Activated T-cell treated with anti-CD3 and anti-CD28 coated beads, Interleukin-2, amount 50 U/mL, for 24 hours (primary cell): ENCODE measurements at regions not wholly inside any gene's neighbourhood (a gene's known extent, or its start where the extent isn't known, plus 50 kb on each side); places are given as distances from the start of the nearest gene placed in this dataset.

Experiments used
- DNase-seq: peaks from one replicate; pipeline ENCODE4 v3.0.0-alpha.2; 2020
- H3K27ac Mint-ChIP-seq: 2 replicates; pipeline ENCODE4 v1.8.0; 2020; ENCODE audit warnings: mild to moderate bottlenecking, mixed read lengths
- H3K27me3 Mint-ChIP-seq: 2 replicates; pipeline ENCODE4 v1.8.0; 2020; ENCODE audit warnings: mixed read lengths
- H3K36me3 Mint-ChIP-seq: 2 replicates; pipeline ENCODE4 v1.8.0; 2020; ENCODE audit warnings: low read depth, mixed read lengths
- H3K4me1 Mint-ChIP-seq: 2 replicates; pipeline ENCODE4 v1.8.0; 2020; ENCODE audit warnings: low read depth, mixed read lengths
- H3K4me3 Mint-ChIP-seq: 2 replicates; pipeline ENCODE4 v1.8.0; 2020; ENCODE audit warnings: mild to moderate bottlenecking, moderate library complexity, mixed read lengths
- H3K9me3 Mint-ChIP-seq: 2 replicates; pipeline ENCODE4 v1.8.0; 2020; ENCODE audit warnings: mixed read lengths

GRCh38 chr2:200223205-200223784 is 83.2 kb upstream of the SPATS2L start:
- Mint-ChIP-seq H3K4me1 (no peaks in the 10 kb centered on the region), H3K27ac (no peak overlapping the region), H3K27me3 (peaks cover 5% of the 10 kb centered on the region), H3K9me3 (no peaks in the 10 kb centered on the region), H3K4me3 (no peak overlapping the region), H3K36me3 (no peaks in the 10 kb centered on the region)
- no peak for DNase-seq

GRCh38 chr2:200225951-200226350 is 80.5 kb upstream of the SPATS2L start:
- H3K27me3 Mint-ChIP-seq, result peaks cover 18% of the 10 kb centered on the region
- DNase-seq, result no peak
- H3K36me3 Mint-ChIP-seq, result no peaks in the 10 kb centered on the region
- no peaks in the 10 kb centered on the region for H3K9me3 Mint-ChIP-seq
- no peak overlapping the region for H3K4me3 Mint-ChIP-seq
- no peaks in the 10 kb centered on the region for H3K4me1 Mint-ChIP-seq
- H3K27ac Mint-ChIP-seq, result no peak overlapping the region

GRCh38 chr2:200226451-200227426 is 79.8 kb upstream of the SPATS2L start:
- peaks cover 20% of the 10 kb centered on the region for H3K27me3 Mint-ChIP-seq
- no peaks in the 10 kb centered on the region for H3K36me3 Mint-ChIP-seq
- no peak for DNase-seq
- H3K4me1 Mint-ChIP-seq, result no peaks in the 10 kb centered on the region
- no peak overlapping the region for H3K4me3 Mint-ChIP-seq
- H3K27ac Mint-ChIP-seq, result no peak overlapping the region
- no peaks in the 10 kb centered on the region for H3K9me3 Mint-ChIP-seq

- Mint-ChIP-seq H3K27me3 (peaks cover 31% of the 10 kb centered on the region), H3K36me3 (no peaks in the 10 kb centered on the region), H3K9me3 (no peaks in the 10 kb centered on the region), H3K27ac (no peak overlapping the region), H3K4me1 (no peaks in the 10 kb centered on the region), H3K4me3 (no peak overlapping the region)
- no peak for DNase-seq
Measured at GRCh38 chr2:200230716-200231115, 75.8 kb upstream of the SPATS2L start.

- Mint-ChIP-seq H3K9me3 (no peaks in the 10 kb centered on the region), H3K4me3 (no peak overlapping the region), H3K36me3 (no peaks in the 10 kb centered on the region), H3K27me3 (peaks cover 22% of the 10 kb centered on the region), H3K4me1 (peaks cover 3% of the 10 kb centered on the region), H3K27ac (no peak overlapping the region)
- DNase-seq, result no peak
Measured at GRCh38 chr2:200235533-200235932, 71.0 kb upstream of the SPATS2L start.

GRCh38 chr2:200239216-200239615 is 67.3 kb upstream of the SPATS2L start:
- Mint-ChIP-seq H3K9me3 (no peaks in the 10 kb centered on the region), H3K4me1 (peaks cover 3% of the 10 kb centered on the region), H3K36me3 (no peaks in the 10 kb centered on the region), H3K27me3 (peaks cover 15% of the 10 kb centered on the region), H3K27ac (no peak overlapping the region), H3K4me3 (no peak overlapping the region)
- DNase-seq, result no peak

- Mint-ChIP-seq H3K4me1 (peaks cover 3% of the 10 kb centered on the region), H3K9me3 (no peaks in the 10 kb centered on the region), H3K27me3 (peaks cover 15% of the 10 kb centered on the region), H3K4me3 (no peak overlapping the region), H3K27ac (no peak overlapping the region), H3K36me3 (no peaks in the 10 kb centered on the region)
- DNase-seq, result no peak
Measured at GRCh38 chr2:200242570-200242969, 63.9 kb upstream of the SPATS2L start.

GRCh38 chr2:200243441-200243840 is 63.1 kb upstream of the SPATS2L start:
- no peak overlapping the region for H3K27ac Mint-ChIP-seq
- H3K4me1 Mint-ChIP-seq, result peaks cover 3% of the 10 kb centered on the region
- H3K9me3 Mint-ChIP-seq, result no peaks in the 10 kb centered on the region
- H3K27me3 Mint-ChIP-seq, result peaks cover 19% of the 10 kb centered on the region
- no peak overlapping the region for H3K4me3 Mint-ChIP-seq
- DNase-seq, result no peak
- no peaks in the 10 kb centered on the region for H3K36me3 Mint-ChIP-seq

GRCh38 chr2:200244111-200244510 is 62.4 kb upstream of the SPATS2L start:
- no peak overlapping the region for H3K4me3 Mint-ChIP-seq
- H3K4me1 Mint-ChIP-seq, result peaks cover 3% of the 10 kb centered on the region
- no peak for DNase-seq
- H3K27ac Mint-ChIP-seq, result no peak overlapping the region
- H3K9me3 Mint-ChIP-seq, result no peaks in the 10 kb centered on the region
- no peaks in the 10 kb centered on the region for H3K36me3 Mint-ChIP-seq
- peaks cover 20% of the 10 kb centered on the region for H3K27me3 Mint-ChIP-seq

- H3K36me3 Mint-ChIP-seq, result no peaks in the 10 kb centered on the region
- no peaks in the 10 kb centered on the region for H3K4me1 Mint-ChIP-seq
- no peak overlapping the region for H3K27ac Mint-ChIP-seq
- peaks cover 16% of the 10 kb centered on the region for H3K27me3 Mint-ChIP-seq
- no peaks in the 10 kb centered on the region for H3K9me3 Mint-ChIP-seq
- no peak overlapping the region for H3K4me3 Mint-ChIP-seq
- no peak for DNase-seq
Measured at GRCh38 chr2:200247494-200247893, 59.0 kb upstream of the SPATS2L start.

GRCh38 chr2:200252265-200253067 is 54.0 kb upstream of the SPATS2L start:
- no peak overlapping the region for H3K27ac Mint-ChIP-seq
- no peak overlapping the region for H3K4me3 Mint-ChIP-seq
- no peak for DNase-seq
- H3K4me1 Mint-ChIP-seq, result no peaks in the 10 kb centered on the region
- peaks cover 15% of the 10 kb centered on the region for H3K27me3 Mint-ChIP-seq
- H3K9me3 Mint-ChIP-seq, result no peaks in the 10 kb centered on the region
- H3K36me3 Mint-ChIP-seq, result no peaks in the 10 kb centered on the region

- no peaks in the 10 kb centered on the region for H3K36me3 Mint-ChIP-seq
- no peak overlapping the region for H3K27ac Mint-ChIP-seq
- no peaks in the 10 kb centered on the region for H3K4me1 Mint-ChIP-seq
- H3K27me3 Mint-ChIP-seq, result peaks cover 10% of the 10 kb centered on the region
- no peak overlapping the region for H3K4me3 Mint-ChIP-seq
- H3K9me3 Mint-ChIP-seq, result no peaks in the 10 kb centered on the region
- DNase-seq, result no peak
Measured at GRCh38 chr2:200253639-200254038, 52.9 kb upstream of the SPATS2L start.

- Mint-ChIP-seq H3K27me3 (peaks cover 8% of the 10 kb centered on the region), H3K4me3 (no peak overlapping the region), H3K9me3 (no peaks in the 10 kb centered on the region), H3K36me3 (no peaks in the 10 kb centered on the region), H3K4me1 (no peaks in the 10 kb centered on the region), H3K27ac (no peak overlapping the region)
- DNase-seq, result no peak
Measured at GRCh38 chr2:200254773-200255172, 51.7 kb upstream of the SPATS2L start.

GRCh38 chr2:200255549-200255948 is 50.9 kb upstream of the SPATS2L start:
- no peaks in the 10 kb centered on the region for H3K9me3 Mint-ChIP-seq

More at GRCh38 chr2:200255549-200255948, 50.9 kb upstream of the SPATS2L start:
- Mint-ChIP-seq H3K4me3 (no peak overlapping the region), H3K36me3 (no peaks in the 10 kb centered on the region), H3K4me1 (no peaks in the 10 kb centered on the region), H3K27ac (no peak overlapping the region), H3K27me3 (peaks cover 8% of the 10 kb centered on the region)
- no peak for DNase-seq
